NCI-H345 (cell line): ENCODE measurements at regions not wholly inside any gene's neighbourhood (a gene's known extent, or its start where the extent isn't known, plus 50 kb on each side); places are given as distances from the start of the nearest gene placed in this dataset.

Source experiments
- DNase-seq: peaks from one replicate; lab custom pipeline; 2025; lab: John Stamatoyannopoulos, UW

DNA sequence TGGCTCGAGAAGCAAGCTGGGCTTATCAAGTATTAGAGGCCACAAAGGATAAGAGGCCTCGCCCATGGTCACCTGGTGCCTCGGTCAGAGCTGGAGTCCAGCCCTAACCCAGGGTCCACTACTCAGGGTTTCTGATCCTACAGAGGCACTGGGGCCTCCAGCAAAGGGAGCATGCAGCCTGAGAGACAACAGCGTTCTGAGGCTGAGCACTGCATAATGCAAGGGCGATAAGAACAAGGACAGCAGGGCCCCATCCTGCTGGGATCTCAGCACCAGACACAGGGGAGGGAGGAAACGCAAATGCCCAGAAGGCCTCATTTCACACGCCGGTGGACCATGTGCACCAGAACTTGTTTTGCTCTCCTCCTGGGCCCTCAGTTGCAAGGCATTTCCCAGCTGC is 63.0 kb downstream of the C5orf15 start:
- DNase-seq: no peak

DNA sequence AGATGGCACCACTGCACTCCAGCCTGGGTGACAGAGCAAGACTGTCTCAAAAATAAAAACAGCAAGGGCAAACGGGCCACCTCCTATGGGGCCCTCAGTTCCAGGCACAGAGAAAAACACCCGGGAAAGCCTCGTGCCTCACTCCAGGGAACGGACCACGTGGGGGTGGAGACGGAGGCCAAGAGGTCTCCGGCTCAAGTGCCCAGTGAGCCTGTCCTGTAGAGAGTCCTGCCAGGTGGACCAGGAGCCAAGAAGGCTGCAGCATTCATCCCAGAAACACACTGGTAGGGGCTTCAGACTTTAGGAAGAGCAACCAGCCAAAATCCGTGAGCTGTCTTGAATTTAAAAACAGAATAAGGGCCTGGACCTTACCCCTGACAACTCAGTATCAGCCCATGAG is 63.8 kb downstream of the C5orf15 start:
- DNase-seq: no peak

DNA sequence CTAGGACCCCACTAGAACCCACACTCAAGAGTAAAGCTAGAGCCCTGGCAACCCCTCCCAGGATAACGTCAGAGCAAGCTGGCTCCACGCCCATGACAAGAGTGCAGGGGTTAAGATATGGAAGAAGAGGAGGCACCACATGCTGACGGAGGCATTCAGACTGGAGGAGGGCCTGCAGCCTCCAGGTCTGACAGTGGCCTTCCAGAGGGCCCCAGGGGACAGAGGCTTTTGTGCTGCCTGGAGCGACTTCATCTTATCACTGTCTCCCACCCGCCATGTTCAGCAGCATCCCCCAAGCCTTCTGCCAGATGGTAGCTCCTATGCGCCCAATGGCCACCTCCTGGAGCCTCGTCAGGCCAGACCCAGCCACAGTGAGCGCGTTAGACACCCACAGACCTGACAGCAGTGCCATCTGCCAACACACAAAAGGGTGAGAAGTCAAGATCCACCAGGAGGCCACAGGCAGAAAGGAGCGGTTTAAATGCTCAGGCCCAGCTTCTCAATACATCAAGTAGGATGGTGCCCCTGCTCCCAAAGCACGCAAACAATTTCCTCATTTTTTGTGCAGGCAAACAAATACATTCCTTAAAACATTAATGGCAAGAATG is 65.8 kb downstream of the C5orf15 start:
- DNase-seq: no peak

DNA sequence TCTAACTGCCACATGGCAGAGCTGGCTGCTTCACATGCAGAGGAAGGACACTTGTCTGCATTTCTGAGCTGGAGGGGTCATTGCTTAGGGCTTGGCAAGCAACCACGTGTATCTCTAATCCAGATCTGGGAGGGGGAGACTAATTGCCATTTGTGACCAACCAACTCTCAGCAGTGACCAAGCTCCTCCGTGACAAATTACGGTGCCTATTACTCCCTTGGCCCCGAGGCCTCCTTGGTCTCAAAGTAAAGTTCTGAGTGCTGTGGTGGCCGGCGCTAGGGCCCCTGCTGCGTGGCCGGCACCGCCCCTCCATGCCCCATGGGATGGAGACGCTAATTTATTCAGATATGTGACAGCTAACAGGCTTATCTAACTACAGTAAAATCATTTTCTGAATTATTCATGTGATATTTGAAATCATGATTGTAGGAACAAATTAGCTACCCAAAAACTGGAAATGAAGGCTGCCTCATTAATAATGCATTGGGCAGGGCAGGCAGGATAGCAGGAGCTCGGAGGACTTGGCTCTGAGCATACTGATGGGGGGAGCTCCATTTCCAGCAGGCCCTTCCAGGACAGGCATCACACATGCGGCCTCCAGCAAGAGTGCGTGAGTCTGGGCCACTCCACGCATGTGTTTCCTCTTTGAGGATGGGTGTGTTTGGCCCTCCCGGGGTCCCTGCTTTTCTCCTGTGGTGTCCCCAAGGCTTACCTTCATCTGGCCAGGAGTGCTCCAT is 67.7 kb downstream of the C5orf15 start:
- no peak for DNase-seq

DNA sequence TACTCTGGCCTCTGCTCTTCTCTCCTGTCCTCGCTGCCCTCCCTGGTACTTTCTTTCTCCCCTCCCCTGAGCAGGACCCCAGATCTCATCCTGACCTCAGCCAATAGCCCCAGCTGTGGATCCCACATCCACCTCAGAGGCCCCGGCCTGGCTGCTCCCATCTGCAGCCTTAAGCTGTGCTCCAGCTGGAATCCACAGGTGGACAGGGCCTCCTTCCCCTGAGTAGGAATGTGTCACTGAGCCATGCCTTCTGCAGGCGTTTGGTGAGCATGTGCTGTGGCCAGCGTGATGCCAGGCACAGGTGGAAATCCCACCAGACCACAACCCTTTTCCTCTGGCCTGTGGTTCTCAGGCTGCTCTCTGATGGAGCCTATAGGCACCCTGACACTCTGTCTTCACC is 68.9 kb downstream of the C5orf15 start:
- DNase-seq: no peak

DNA sequence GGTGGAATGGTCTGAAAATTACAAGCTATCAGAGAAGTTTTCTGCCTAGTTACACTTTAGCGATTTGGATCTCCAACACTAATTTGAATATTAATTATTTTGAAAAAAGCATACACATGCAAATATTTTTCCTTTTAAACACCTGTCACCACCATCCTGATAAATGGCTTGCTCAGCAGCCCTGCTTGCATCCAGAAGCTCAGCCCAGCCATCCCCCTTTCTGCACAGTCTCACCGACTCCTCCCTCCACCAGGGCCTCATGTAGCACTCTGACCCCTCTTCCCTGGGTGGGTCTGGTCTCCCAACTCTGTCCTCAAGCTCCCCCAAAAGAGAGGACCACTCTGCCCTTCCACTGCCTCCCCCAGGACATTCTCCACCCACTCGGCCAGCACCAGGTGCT is 70.0 kb downstream of the C5orf15 start:
- no peak for DNase-seq

DNA sequence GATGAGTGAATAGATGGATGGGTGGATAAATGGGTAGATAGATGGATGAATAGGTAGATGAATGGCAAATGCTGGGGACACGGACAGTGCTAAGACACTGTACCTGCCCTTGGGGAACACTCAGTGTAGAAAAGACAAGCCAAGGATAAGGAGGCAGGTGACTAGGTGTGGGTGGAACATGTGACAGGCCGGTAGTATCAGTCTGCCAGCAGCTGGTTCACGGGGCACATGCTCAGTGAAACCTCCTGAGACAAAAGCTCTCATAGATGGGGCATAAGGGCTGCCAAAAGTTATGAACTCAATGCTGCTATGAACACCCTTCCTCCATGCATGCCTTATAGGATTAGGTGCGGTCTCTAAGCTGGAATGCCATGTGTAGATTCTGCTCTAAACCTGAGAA is 71.0 kb downstream of the C5orf15 start:
- DNase-seq: no peak

DNA sequence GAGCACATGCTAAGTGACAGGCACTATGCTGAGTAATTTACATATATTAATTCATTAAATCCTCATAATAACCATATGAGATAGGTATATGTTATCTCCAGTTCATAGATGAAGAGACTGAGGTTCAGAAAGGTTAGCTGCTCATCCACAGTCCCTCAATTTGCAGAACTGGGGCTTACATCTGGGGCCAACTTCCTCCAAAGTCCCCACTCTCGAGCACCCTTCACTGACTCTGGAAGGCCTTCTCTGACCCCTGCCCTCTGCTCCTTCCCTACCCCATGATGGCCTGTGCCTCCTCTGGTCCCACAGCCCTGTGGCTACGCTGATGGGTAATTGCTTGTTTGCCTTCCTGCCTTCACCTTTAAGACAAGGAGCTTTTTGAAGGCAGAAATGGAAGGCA is 71.6 kb downstream of the C5orf15 start:
- DNase-seq: no peak

DNA sequence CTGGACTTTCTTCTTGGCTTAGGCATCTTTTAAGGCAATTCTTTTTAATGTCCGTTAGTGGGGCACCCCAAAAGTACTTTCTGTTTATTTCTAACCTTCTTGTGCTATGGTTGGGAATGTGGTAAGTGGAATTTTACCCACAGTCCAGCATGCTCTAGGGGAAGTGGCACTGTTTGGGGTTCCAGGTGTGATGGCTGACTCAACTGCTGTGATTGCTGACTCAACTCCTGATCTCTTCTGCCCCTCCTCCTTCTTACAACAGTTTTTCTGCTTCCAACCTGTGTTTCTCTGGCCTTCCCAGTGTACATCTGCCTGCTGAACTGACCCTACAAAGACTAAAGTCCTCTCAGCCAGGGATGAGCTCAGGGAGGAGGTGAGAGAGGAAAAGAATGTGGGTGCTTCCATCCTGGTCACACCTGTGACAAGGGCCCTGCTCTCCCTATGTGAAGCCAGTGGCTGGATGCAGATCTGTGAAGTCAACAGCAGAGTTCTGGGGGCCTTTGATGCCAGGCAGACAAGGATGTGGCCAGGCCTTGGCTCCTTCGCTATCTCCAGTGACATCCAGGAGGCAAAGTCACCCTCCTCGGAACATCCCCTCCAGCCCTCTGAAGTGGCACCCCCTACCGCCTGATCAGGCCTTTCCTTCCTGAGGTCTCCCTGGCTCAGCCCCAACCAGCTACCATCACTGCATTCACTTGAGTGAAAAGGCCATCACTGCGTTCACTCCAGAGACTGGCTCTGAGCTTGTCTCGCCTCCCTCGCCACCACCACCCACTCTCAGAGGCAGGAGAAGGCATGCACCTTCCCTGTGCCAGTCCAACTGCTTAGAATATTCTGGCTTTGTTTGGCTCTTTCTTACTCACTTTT is 72.2 kb downstream of the C5orf15 start:
- no peak for DNase-seq

DNA sequence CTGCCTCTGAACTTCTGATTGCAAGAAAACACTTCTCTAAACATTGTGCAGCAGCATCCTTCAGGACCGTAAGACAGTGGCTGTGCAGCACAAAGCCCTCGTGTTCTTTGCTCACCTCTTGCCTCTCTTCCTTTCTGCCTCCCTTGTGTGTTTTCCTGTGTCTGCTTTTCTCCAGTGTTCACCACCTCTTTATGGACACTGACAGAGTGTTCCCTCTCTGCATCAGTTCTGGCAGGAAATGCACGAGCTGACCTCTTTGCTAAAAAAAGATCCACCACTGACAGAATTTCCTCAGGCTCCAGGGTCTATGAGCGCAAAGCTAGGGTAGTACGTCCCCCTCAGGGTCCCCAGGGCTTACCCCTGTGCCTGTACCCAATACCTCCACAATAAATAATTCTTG is 74.3 kb downstream of the C5orf15 start:
- no peak for DNase-seq

DNA sequence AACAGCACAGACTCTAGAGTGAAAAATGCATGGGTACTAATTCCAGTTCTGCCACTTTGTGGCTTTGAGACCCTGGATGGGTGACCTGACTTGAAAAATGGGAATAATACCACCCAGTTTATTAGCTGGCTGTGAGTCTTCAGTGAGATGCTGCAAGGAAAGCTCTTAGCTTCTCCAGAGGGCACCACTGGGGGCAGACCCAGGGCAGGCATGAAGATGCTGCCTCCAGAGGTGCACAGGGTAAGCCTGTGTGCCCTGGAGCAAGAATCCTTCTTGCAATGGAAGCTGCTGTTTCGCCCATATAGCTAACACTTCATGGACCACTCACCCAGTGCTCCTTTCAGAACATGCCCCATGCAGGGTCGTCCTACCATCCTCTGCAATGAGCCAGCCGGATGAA is 75.7 kb downstream of the C5orf15 start:
- DNase-seq: no peak

DNA sequence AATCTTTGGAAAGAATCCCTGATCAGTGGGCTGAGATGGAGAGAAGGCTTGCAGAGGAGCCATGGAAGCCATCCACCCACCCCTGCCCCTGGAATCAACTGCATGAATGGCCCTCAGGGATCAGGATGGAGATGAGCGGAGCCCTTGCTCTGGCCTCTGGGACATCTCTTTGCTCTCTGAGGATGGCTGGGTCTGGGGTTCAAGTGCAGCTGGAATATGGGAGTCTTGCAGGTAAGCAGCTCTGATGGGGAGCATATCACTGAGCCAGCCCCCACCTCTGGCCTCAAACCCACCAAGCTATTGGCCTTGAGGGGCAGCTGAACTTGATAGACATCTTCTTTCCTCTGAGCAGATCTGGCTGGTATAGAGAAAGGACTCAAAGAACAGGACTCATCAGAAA is 76.1 kb downstream of the C5orf15 start:
- DNase-seq: no peak

DNA sequence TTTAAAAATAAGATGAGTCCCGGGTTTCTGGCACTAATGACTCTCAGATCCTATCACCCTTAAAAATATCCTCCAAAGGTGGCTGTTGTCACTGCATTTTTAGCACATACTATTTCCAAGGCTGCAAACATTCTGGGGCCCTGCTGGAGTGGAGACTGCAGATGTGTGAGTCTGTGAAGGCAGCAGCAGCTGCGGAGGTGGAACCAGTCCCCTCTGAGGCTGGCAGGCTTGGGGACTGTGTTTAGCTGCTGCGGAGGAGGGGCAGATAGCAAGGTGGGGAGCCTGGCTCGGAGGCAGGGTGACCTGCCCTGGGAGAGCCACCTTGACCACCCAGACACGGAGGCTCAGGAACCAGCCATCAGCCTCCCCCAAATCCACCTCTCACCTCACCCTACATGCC is 77.0 kb downstream of the C5orf15 start:
- DNase-seq: no peak

DNA sequence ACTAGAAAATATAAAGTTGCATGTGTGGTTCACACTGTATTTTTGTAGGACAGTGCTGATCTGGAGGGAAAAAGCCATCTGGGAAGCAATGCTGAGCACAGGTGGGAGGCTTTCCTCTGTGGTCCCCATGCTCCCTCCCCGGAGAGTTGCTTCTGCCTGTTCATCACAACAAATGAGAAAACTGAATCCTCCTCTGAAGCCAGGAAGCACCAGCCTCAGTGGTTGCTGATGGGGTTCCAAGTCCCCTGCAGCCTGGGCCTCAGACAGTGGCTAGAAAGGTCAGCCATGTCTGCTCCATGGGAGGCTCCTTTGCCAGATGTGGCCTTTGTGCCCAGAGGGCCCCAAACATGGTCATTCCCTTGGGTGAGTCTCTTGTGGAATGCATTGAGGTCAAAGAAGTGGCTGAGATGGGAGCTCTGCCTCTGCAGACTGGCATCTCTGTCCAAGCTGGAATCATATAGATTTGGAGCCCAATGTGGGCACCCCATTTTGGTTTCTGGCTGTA is 77.6 kb downstream of the C5orf15 start:
- DNase-seq: no peak

DNA sequence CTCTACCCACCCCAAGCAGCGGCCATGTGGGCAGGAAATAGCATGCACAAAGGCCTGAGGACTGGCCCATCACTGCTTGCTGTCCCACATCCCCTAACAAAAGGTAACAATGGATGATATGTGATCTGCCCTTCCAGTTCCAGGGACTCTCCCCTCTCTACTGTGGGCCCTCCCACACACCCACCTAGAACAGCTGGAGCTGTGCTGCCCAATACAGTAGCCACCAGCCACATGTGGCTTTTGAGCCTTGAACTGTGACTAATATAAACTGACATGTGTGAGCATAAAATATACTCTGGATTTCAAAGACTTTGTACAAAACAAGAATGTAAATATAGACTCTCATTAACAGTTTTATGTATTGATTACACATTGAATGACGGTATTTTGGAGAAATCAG is 78.1 kb downstream of the C5orf15 start:
- no peak for DNase-seq

DNA sequence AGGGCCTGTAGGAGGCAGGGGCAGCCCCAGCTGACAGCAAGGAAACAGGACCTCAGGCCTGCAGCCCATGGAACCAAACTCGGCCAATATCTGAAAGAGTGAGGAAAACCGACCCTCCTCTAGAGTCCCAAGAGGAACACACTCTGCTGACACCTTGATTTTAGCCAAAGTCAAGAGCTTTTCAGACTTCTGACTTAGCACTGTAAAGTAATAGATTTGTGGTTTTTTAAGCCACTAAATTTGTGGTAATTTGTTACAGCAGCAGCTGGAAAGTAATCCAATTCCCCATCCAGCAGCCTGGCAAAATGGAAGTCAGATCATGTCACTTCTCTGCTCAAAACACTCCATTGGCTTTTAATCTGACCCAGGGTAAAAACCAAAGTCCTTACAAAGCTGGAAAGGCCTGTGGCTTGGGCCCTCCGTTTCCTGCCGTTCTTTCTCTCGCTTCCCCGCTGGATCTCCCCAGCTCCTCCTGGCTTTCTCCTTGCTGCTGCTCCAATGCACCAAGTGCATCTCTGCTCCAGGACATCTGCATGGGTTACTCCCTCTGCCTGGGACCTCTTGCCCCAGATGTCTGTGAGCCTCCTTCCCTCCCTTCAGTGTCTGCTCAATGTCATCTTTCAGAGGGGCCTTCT is 79.0 kb downstream of the C5orf15 start:
- DNase-seq: no peak

DNA sequence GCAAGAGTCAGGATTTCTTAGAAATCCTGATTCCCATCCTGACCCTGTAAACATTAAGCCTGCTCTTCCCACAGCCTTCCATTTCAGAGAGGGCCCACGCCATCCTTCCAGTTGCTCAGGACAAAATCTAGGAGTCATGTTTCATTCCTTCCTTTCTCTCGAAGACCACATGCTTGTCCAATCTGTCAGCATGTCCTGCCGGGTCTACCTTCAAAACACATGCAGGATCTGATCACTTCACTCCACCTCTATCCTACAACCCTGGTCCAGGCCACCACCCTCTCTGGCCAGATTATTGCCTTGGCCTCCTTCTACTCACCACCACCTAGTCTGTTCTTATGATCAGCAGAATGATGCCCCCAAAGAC is 79.8 kb downstream of the C5orf15 start:
- no peak for DNase-seq

DNA sequence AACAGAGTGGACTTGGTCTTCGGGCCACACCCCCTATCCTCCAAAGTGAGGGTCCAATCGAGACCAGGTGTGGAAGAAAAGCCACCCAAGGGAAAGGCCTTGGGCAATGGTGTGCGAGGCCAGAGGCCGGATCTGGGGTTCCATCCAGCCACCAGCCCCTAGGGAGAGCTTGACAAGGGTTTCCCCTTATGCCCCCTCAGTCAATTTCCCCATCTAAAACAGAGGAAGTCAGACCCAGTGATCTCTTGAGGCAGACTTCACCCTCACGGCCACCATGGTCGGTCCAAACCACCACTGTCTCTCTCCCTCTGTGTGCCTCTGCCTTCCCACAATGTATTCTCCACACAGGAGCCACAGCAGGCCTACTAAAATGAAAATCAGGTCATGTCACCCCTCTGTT is 82.9 kb downstream of the C5orf15 start:
- no peak for DNase-seq

DNA sequence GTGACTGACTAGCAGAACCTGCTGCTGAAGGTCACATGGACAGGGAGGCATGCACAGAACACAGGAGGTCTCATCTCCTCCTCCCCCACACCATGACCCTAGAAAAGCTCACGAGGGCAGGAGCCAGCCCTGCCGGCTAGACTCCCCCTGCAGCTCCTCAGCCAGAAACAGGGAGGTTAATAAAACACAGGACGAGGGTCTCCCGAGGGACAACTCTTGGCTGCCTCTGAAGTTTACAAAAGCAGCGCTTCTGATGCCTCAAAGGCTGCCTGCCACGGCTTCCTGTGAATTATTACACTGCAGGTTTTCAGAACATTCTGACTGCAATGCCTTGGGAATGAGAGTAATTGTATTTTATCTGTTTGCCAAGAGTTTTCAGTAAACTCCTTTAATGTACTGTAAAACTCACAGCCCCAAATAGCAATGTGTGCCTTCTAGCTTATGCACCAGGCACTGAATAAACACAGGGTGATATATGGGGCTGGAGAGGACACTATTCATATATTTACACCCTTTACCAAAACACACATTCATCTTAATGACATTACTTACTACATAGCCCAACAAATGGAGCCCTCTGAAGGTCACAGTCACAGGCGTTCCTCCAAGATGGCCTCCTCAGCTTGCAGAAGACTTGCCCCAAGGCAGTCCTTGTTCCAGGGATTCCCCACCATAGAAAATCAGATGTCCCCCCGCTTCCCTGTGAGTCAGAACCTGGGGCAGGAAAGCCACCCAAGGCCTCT is 83.7 kb downstream of the C5orf15 start:
- DNase-seq: no peak

DNA sequence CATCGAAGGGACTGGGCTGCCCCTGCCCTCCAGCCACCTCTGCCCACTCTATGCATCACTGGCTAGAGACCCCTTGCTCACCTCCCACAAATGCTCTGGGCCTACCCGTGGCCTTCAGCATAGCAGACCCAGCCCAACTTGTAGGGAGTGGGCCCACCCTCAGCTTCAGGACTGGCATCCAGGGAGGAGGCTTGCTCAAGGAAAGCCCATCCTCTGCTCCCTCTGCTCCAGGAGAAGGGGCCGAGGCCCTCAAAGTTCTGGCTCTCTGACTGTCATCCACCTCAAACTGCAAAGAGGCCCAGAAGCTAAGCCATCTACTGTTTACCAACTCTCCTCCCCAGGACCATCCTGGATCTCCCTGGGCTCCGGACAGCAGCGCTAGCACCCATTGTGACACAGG is 84.5 kb downstream of the C5orf15 start:
- no peak for DNase-seq

DNA sequence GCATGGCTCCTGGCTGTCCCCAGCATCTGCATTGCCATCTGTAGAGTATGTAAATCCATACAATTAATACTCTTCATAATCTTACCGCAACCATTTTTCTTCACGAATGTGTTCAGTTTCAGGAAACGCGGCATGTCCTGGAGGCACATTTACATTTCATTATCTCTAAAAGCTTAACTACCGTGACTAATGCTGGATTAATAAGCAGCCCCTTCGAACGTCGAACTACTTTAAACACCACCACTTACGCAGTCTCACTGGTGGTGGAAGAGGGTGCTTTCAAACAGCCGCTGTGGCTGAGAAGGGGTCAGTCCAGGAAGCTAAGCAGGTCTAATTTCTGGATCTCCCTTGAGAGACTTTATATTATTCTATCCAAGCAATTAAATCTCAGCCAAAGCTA is 85.6 kb downstream of the C5orf15 start:
- DNase-seq: no peak

DNA sequence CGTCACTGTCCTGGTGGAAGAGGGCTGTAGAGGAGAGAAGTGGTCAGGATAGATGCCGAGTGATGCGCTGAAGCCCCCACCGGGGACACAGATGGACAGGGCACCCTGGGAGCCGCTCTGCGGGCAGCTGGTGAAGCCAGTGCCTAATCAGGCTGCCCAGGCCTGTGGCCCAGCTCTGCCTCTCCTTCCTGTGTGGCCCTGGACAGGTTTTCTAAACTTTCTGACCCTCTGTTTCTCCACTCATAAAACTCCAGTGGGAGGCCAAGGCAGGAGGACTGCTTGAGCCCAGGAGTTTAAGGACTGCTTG is 86.1 kb downstream of the C5orf15 start:
- no peak for DNase-seq
